Smooth muscle cell (in vitro differentiated cells): ENCODE measurements at regions not wholly inside any gene's neighbourhood (a gene's known extent, or its start where the extent isn't known, plus 50 kb on each side); places are given as distances from the start of the nearest gene placed in this dataset.

Source experiments
- DNase-seq: peaks from one replicate; lab custom pipeline; 2025; ENCODE audit not compliant: unreplicated experiment; lab: John Stamatoyannopoulos, UW
- H2AFZ ChIP-seq: fragments of 200-600 bp; sonication (generic); 2 replicates; pipeline ENCODE4 v1.6.0; 2016; ENCODE audit warnings: antibody characterized with exemption, low read depth, mild to moderate bottlenecking
- H3F3A ChIP-seq: fragments of 200-600 bp; sonication (generic); 2 replicates; pipeline ENCODE4 v1.6.0; 2017; ENCODE audit warnings: antibody characterized with exemption, low read depth
- H3K27ac ChIP-seq: fragments of 200-600 bp; sonication (generic); 2 replicates; pipeline ENCODE4 v1.5.1; 2016; ENCODE audit warnings: low read depth, mild to moderate bottlenecking
- H3K27me3 ChIP-seq: fragments of 200-600 bp; sonication (generic); 2 replicates; pipeline ENCODE4 v1.6.1; 2016; ENCODE audit warnings: low read depth, mild to moderate bottlenecking
- H3K36me3 ChIP-seq: fragments of 200-600 bp; sonication (generic); 2 replicates; pipeline ENCODE4 v1.5.1; 2016; ENCODE audit warnings: low read depth
- H3K4me1 ChIP-seq: fragments of 200-600 bp; sonication (generic); 2 replicates; pipeline ENCODE4 v1.5.1; 2016; ENCODE audit warnings: low read depth
- H3K4me2 ChIP-seq: fragments of 200-600 bp; sonication (generic); 2 replicates; pipeline ENCODE4 v1.6.0; 2016; ENCODE audit warnings: mild to moderate bottlenecking
- H3K4me3 ChIP-seq: fragments of 200-600 bp; sonication (generic); 2 replicates; pipeline ENCODE4 v1.5.1; 2016; ENCODE audit warnings: mild to moderate bottlenecking
- H3K79me2 ChIP-seq: fragments of 200-600 bp; sonication (generic); 2 replicates; pipeline ENCODE4 v1.6.0; 2016; ENCODE audit warnings: low read depth, mild to moderate bottlenecking
- H3K9ac ChIP-seq: fragments of 200-600 bp; sonication (generic); 2 replicates; pipeline ENCODE4 v1.6.0; 2016; ENCODE audit warnings: low read depth
- H3K9me3 ChIP-seq: fragments of 200-600 bp; sonication (generic); replicated peaks from 2 replicates; pipeline ENCODE4 v1.5.1; 2016; ENCODE audit warnings: low read depth
- H4K20me1 ChIP-seq: fragments of 200-600 bp; sonication (generic); 2 replicates; pipeline ENCODE4 v1.6.0; 2016; ENCODE audit warnings: low read depth
- CTCF ChIP-seq: fragments of 200-600 bp; sonication (generic); IDR thresholded peaks from 2 replicates; pipeline ENCODE4 v1.5.1; 2017; ENCODE audit warnings: borderline replicate concordance, mild to moderate bottlenecking, antibody characterized with exemption; ENCODE audit not compliant: insufficient read depth, poor library complexity, severe bottlenecking
- WGBS: methylation state at CpG from one replicate; pipeline ENCODE4 v1.1.7; 2016; ENCODE audit warnings: low lambda C conversion rate; 5-methylcytosine and 5-hydroxymethylcytosine counted together

- DNase-seq = no peak
- 95% methylated on average over 1 of the region's 1 CpG for WGBS
These were observed 1363.5 kb upstream of the DDX18 start for GRCh38 chr2:116450990-116451389.

GRCh38 chr2:116452651-116453050 lies 1361.8 kb upstream of the DDX18 start:
- no peak overlapping the region for H2AFZ ChIP-seq
- H3K9ac ChIP-seq = no peak overlapping the region
- H3K4me3 ChIP-seq = no peak overlapping the region
- DNase-seq = no peak
- no peaks in the 10 kb centered on the region for H3K79me2 ChIP-seq
- H3F3A ChIP-seq = no peaks in the 10 kb centered on the region
- peak overlapping the region; percentile 37 for H3K4me2 ChIP-seq
- no peaks in the 10 kb centered on the region for H3K27me3 ChIP-seq
- no peaks in the 10 kb centered on the region for H3K9me3 ChIP-seq
- no peaks in the 10 kb centered on the region for H4K20me1 ChIP-seq
- no peaks in the 10 kb centered on the region for H3K4me1 ChIP-seq
- TF ChIP-seq CTCF = no peak
- no peaks in the 10 kb centered on the region for H3K36me3 ChIP-seq
- H3K27ac ChIP-seq = no peak overlapping the region
- 72% methylated on average over 2 of the region's 2 CpGs for WGBS

More at GRCh38 chr2:116450990-116451389, 1363.5 kb upstream of the DDX18 start:
- H3K9me3 ChIP-seq = no peaks in the 10 kb centered on the region
- H2AFZ ChIP-seq = no peak overlapping the region
- no peak overlapping the region for H3K27ac ChIP-seq
- no peaks in the 10 kb centered on the region for H3K36me3 ChIP-seq
- no peaks in the 10 kb centered on the region for H4K20me1 ChIP-seq
- no peaks in the 10 kb centered on the region for H3F3A ChIP-seq
- no peak overlapping the region for H3K4me3 ChIP-seq
- no peak for TF ChIP-seq CTCF
- no peak overlapping the region for H3K9ac ChIP-seq
- H3K4me1 ChIP-seq = no peaks in the 10 kb centered on the region
- no peaks in the 10 kb centered on the region for H3K79me2 ChIP-seq
- H3K4me2 ChIP-seq = no peak overlapping the region
- H3K27me3 ChIP-seq = no peaks in the 10 kb centered on the region

GRCh38 chr2:116456429-116456828 lies 1358.1 kb upstream of the DDX18 start:
- no peaks in the 10 kb centered on the region for H3K27me3 ChIP-seq
- no peak overlapping the region for H3K4me2 ChIP-seq
- H3F3A ChIP-seq = no peaks in the 10 kb centered on the region
- no peak overlapping the region for H3K9ac ChIP-seq
- no peaks in the 10 kb centered on the region for H4K20me1 ChIP-seq
- H3K27ac ChIP-seq = no peak overlapping the region
- TF ChIP-seq CTCF = no peak
- H3K9me3 ChIP-seq = no peaks in the 10 kb centered on the region
- H2AFZ ChIP-seq = no peak overlapping the region
- no peaks in the 10 kb centered on the region for H3K36me3 ChIP-seq
- no peaks in the 10 kb centered on the region for H3K4me1 ChIP-seq
- DNase-seq = no peak
- H3K79me2 ChIP-seq = no peaks in the 10 kb centered on the region
- no peak overlapping the region for H3K4me3 ChIP-seq
- WGBS = 86% methylated on average over 4 of the region's 4 CpGs

- no peak overlapping the region for H3K27ac ChIP-seq
- no peaks in the 10 kb centered on the region for H3K36me3 ChIP-seq
- H2AFZ ChIP-seq = no peak overlapping the region
- H3K4me2 ChIP-seq = no peak overlapping the region
- DNase-seq = no peak
- H3K4me3 ChIP-seq = no peak overlapping the region
- H3K4me1 ChIP-seq = no peaks in the 10 kb centered on the region
- no peak for TF ChIP-seq CTCF
- H4K20me1 ChIP-seq = no peaks in the 10 kb centered on the region
- no peaks in the 10 kb centered on the region for H3K9me3 ChIP-seq
- 62% methylated on average over 3 of the region's 3 CpGs for WGBS
- no peak overlapping the region for H3K9ac ChIP-seq
- no peaks in the 10 kb centered on the region for H3K79me2 ChIP-seq
- no peaks in the 10 kb centered on the region for H3F3A ChIP-seq
- no peaks in the 10 kb centered on the region for H3K27me3 ChIP-seq
These were observed 1347.2 kb upstream of the DDX18 start for GRCh38 chr2:116467243-116467642.
